Testis (tissue), 2 donors: ENCODE measurements at regions not wholly inside any gene's neighbourhood (a gene's known extent, or its start where the extent isn't known, plus 50 kb on each side); places are given as distances from the start of the nearest gene placed in this dataset.

Source experiments
- DNase-seq: peaks from one replicate; pipeline ENCODE4 v3.0.0-alpha.2; 2019
- H3K27ac ChIP-seq, 2 donors: fragments of 200-600 bp; sonication (generic); one replicate each; pipeline ENCODE4 v1.5.1; 2019
- H3K27me3 ChIP-seq: fragments of 200-600 bp; sonication (generic); one replicate; pipeline ENCODE4 v1.5.1; 2019
- H3K36me3 ChIP-seq: fragments of 200-600 bp; sonication (generic); one replicate; pipeline ENCODE4 v1.5.1; 2017; ENCODE audit warnings: low read depth; ENCODE audit errors: missing control alignments
- H3K4me1 ChIP-seq: fragments of 200-600 bp; sonication (generic); one replicate; pipeline ENCODE4 v1.5.1; 2019
- H3K4me3 ChIP-seq, 2 donors: fragments of 200-600 bp; sonication (generic); one replicate each; pipeline ENCODE4 v1.5.1; 2017 to 2019
- H3K9me3 ChIP-seq: fragments of 200-600 bp; sonication (generic); one replicate; pipeline ENCODE4 v1.5.1; 2017
- CTCF ChIP-seq, 3 experiments: fragments of 450-650 bp in 2 of 3; fragments of 200-600 bp in 1 of 3; sonication (generic) in 1 of 3; IDR thresholded peaks; one replicate each; pipeline ENCODE4 v1.5.1; 2016 to 2019; ENCODE audit warnings: antibody characterized with exemption in 3 of 3, mild to moderate bottlenecking in 2 of 3, moderate library complexity in 1 of 3
- POLR2A ChIP-seq: fragments of 450-650 bp; IDR thresholded peaks from one replicate; pipeline ENCODE4 v1.6.1; 2017; ENCODE audit warnings: antibody characterized with exemption, mild to moderate bottlenecking, moderate library complexity
- WGBS, 2 donors: methylation state at CpG; one replicate each; pipeline ENCODE4 v1.1.5; 2018; 5-methylcytosine and 5-hydroxymethylcytosine counted together
- intact Hi-C: fragments of 100-400 bp; cut with DNase I; formaldehyde crosslinking; loops from one replicate; pipeline ENCODE4 v1.15.1; 2023; ENCODE audit warnings: low total_unique reads

GRCh38 chr14:61106959-61107641, 126.1 kb downstream of the SLC38A6 start:
- Histone ChIP-seq H3K9me3 (no peaks in the 10 kb centered on the region), H3K36me3 (no peaks in the 10 kb centered on the region), H3K27ac (no peak overlapping the region), H3K27me3 (no peaks in the 10 kb centered on the region), H3K4me1 (peaks cover 25% of the 10 kb centered on the region), H3K4me3 (no peak overlapping the region)
- intact Hi-C loops = no loop called here
- TF ChIP-seq POLR2A = no peak
- no peak for TF ChIP-seq CTCF (IDR thresholded peaks at IDR 0.05)
- 64 to 65% methylated on average over 9 to 14 of the region's 14 CpGs for WGBS, 2 donors
- peak; percentile 58 for DNase-seq

- intact Hi-C loops = no loop called here
- TF ChIP-seq POLR2A (no peak), CTCF (IDR thresholded peaks at IDR 0.05) (no peak)
- H3K4me3 ChIP-seq = no peak overlapping the region
- 96 to 97% methylated on average over 5 of the region's 5 CpGs for WGBS, 2 donors
- peaks cover 21% of the 10 kb centered on the region for H3K4me1 ChIP-seq
- H3K9me3 ChIP-seq = no peaks in the 10 kb centered on the region
- no peak for DNase-seq
- H3K27ac ChIP-seq = no peak overlapping the region
- no peaks in the 10 kb centered on the region for H3K36me3 ChIP-seq
- H3K27me3 ChIP-seq = no peaks in the 10 kb centered on the region
These were observed 125.4 kb downstream of the SLC38A6 start for GRCh38 chr14:61106271-61106958.

- peak overlapping the region in 1 of 2 donors; percentile 45 for H3K27ac ChIP-seq
- TF ChIP-seq POLR2A = no peak
- 69 to 70% methylated on average over 3 of the region's 3 CpGs for WGBS, 2 donors
These were observed 123.3 kb downstream of the SLC38A6 start for GRCh38 chr14:61104358-61104757.

GRCh38 chr14:61103541-61104339, 122.7 kb downstream of the SLC38A6 start:
- H3K36me3 ChIP-seq = no peaks in the 10 kb centered on the region
- H3K27me3 ChIP-seq = no peaks in the 10 kb centered on the region
- intact Hi-C loops = no loop called here
- peaks cover 11% of the 10 kb centered on the region for H3K4me1 ChIP-seq
- H3K4me3 ChIP-seq = no peak overlapping the region
- no peaks in the 10 kb centered on the region for H3K9me3 ChIP-seq
- 52 to 61% methylated on average over 11 of the region's 11 CpGs for WGBS, 2 donors
- TF ChIP-seq POLR2A = no peak
- TF ChIP-seq CTCF (IDR thresholded peaks at IDR 0.05) = no peak
- peak overlapping the region in 1 of 2 donors; percentile 45 for H3K27ac ChIP-seq
- DNase-seq = peak; percentile 36

More at GRCh38 chr14:61104358-61104757, 123.3 kb downstream of the SLC38A6 start:
- Histone ChIP-seq H3K4me1 (peaks cover 11% of the 10 kb centered on the region), H3K4me3 (no peak overlapping the region), H3K36me3 (no peaks in the 10 kb centered on the region), H3K9me3 (no peaks in the 10 kb centered on the region), H3K27me3 (no peaks in the 10 kb centered on the region)
- intact Hi-C loops = no loop called here
- DNase-seq = no peak
